Mammary epithelial cell (primary cell): ENCODE measurements at regions not wholly inside any gene's neighbourhood (a gene's known extent, or its start where the extent isn't known, plus 50 kb on each side); places are given as distances from the start of the nearest gene placed in this dataset.

Experiments
- CTCF ChIP-seq, 2 donors: IDR thresholded peaks in 1 of 2; conservative IDR thresholded peaks in 1 of 2; 2 replicates each; pipeline ENCODE4 v1.5.1; 2011 to 2012; ENCODE audit warnings: inconsistent platforms in 2 of 2, low read length in 2 of 2, mild to moderate bottlenecking in 2 of 2, control low read depth in 1 of 2, low read depth in 1 of 2; ENCODE audit not compliant: insufficient read depth in 1 of 2; ENCODE audit errors: extremely low read depth in 1 of 2
- EZH2 ChIP-seq: IDR thresholded peaks from 2 replicates; pipeline ENCODE4 v1.6.1; 2012; ENCODE audit warnings: low read length, inconsistent platforms, borderline replicate concordance

- TF ChIP-seq EZH2 (no peak), CTCF (conservative IDR thresholded peaks at IDR 0.05 in 1 of 2, IDR thresholded peaks at IDR 0.05 in 1 of 2; ENCODE audit: extremely low read depth in 1 of 2, insufficient read depth in 1 of 2, low read depth in 1 of 2, low read length in 2 of 2) (no peak)
Measured at GRCh38 chr17:77899498-77899897, 59.0 kb upstream of the TNRC6C start.
